Right lobe of liver (tissue), 6 donors: ENCODE measurements at regions not wholly inside any gene's neighbourhood (a gene's known extent, or its start where the extent isn't known, plus 50 kb on each side); places are given as distances from the start of the nearest gene placed in this dataset.

Experiments used
- ATAC-seq, 4 donors: fragments of 200-7000 bp; cut with Tn5 transposase; one replicate each; pipeline ENCODE4 v1.9.1; 2020; ENCODE audit warnings: mild to moderate bottlenecking in 4 of 4, moderate library complexity in 4 of 4
- DNase-seq, 3 donors: peaks; one replicate each; pipeline ENCODE4 v3.0.0-alpha.2; 2020
- H3K27ac ChIP-seq, 3 donors: fragments of 200-600 bp; one replicate each; pipeline ENCODE4 v1.8.0; 2022
- H3K27me3 ChIP-seq, 2 donors: fragments of 200-600 bp; one replicate each; pipeline ENCODE4 v1.8.0; 2022
- H3K36me3 ChIP-seq, 4 donors: fragments of 200-600 bp; sonication (generic) in 1 of 4; one replicate each; pipeline versions ENCODE4 v1.5.1 to v1.8.0; 2017 to 2022; ENCODE audit warnings: control low read depth in 1 of 4
- H3K4me1 ChIP-seq, 4 donors: fragments of 200-600 bp; sonication (generic) in 1 of 4; one replicate each; pipeline versions ENCODE4 v1.5.1 to v1.8.0; 2017 to 2022; ENCODE audit warnings: control low read depth in 1 of 4
- H3K4me3 ChIP-seq, 3 donors: fragments of 200-600 bp; one replicate each; pipeline ENCODE4 v1.8.0; 2022
- H3K9me3 ChIP-seq, 4 donors: fragments of 200-600 bp; sonication (generic) in 1 of 4; one replicate each; pipeline versions ENCODE4 v1.5.1 to v1.8.0; 2017 to 2022; ENCODE audit warnings: control low read depth in 1 of 4
- CTCF ChIP-seq, 4 donors: fragments of 200-600 bp in 3 of 4; fragments of 450-650 bp in 1 of 4; IDR thresholded peaks; one replicate each; pipeline versions ENCODE4 v1.5.1 to v1.8.0; 2016 to 2022; ENCODE audit warnings: antibody characterized with exemption in 4 of 4, mild to moderate bottlenecking in 2 of 4
- POLR2A ChIP-seq: fragments of 450-650 bp; IDR thresholded peaks from one replicate; pipeline ENCODE4 v1.6.1; 2017; ENCODE audit warnings: antibody characterized with exemption, mild to moderate bottlenecking
- WGBS: methylation state at CpG from one replicate; pipeline ENCODE4 v1.1.6; 2018; ENCODE audit warnings: low coverage, low lambda C conversion rate; ENCODE audit not compliant: insufficient coverage; ENCODE audit errors: missing lambda C conversion rate; 5-methylcytosine and 5-hydroxymethylcytosine counted together
- intact Hi-C, 2 donors: fragments of 100-400 bp; cut with DNase I; formaldehyde crosslinking; loops; one replicate each; pipeline versions ENCODE4 v1.11.2 to v1.14.1; 2022
- donor health status: DM: no; HTN: yes; CAD: no.
- donor health status: DM: no; HTN: no; CAD: no.
- donor health status: DM: no; HTN: no; CAD: no.
- donor health status: DM: no; HTN: yes; CAD: no.
- donor health status: DM: no; HTN: yes; CAD: no.

- no peaks in the 10 kb centered on the region for H3K4me1 ChIP-seq
- H3K4me3 ChIP-seq = no peak overlapping the region
- no peaks in the 10 kb centered on the region for H3K36me3 ChIP-seq
- ATAC-seq = no peak
- 39% methylated on average over 2 of the region's 2 CpGs for WGBS
- H3K9me3 ChIP-seq = no peaks in the 10 kb centered on the region
- H3K27ac ChIP-seq = no peak overlapping the region
- no peak for DNase-seq
- no peak for TF ChIP-seq POLR2A
- no peaks in the 10 kb centered on the region for H3K27me3 ChIP-seq
- intact Hi-C loops = no loop called here
Measured at GRCh38 chr7:94174956-94175355, 170.8 kb upstream of the BET1 start.

GRCh38 chr7:94176694-94177200 lies 172.6 kb upstream of the BET1 start:
- no peak overlapping the region for H3K27ac ChIP-seq
- DNase-seq (no peak), ATAC-seq (peak; percentile 46 to 78 (median 57))
- H3K4me1 ChIP-seq = no peaks in the 10 kb centered on the region
- 28% methylated on average over 4 of the region's 4 CpGs for WGBS
- intact Hi-C loops = no loop called here
- no peaks in the 10 kb centered on the region for H3K9me3 ChIP-seq
- H3K27me3 ChIP-seq = no peaks in the 10 kb centered on the region
- TF ChIP-seq POLR2A (no peak), CTCF (IDR thresholded peaks at IDR 0.05) (no peak)
- H3K4me3 ChIP-seq = no peak overlapping the region
- no peaks in the 10 kb centered on the region for H3K36me3 ChIP-seq

- Histone ChIP-seq H3K4me1 (no peaks in the 10 kb centered on the region), H3K27ac (no peak overlapping the region), H3K4me3 (no peak overlapping the region), H3K36me3 (no peaks in the 10 kb centered on the region), H3K27me3 (no peaks in the 10 kb centered on the region), H3K9me3 (no peaks in the 10 kb centered on the region)
- intact Hi-C loops = no loop called here
- ATAC-seq (peak in 1 of 4 donors; percentile 44), DNase-seq (no peak)
- 32% methylated on average over 3 of the region's 3 CpGs for WGBS
- no peak for TF ChIP-seq POLR2A
Measured at GRCh38 chr7:94177441-94177840, 173.3 kb upstream of the BET1 start.

- H3K4me1 ChIP-seq = no peaks in the 10 kb centered on the region
- intact Hi-C loops = no loop called here
- no peaks in the 10 kb centered on the region for H3K36me3 ChIP-seq
- no peak for TF ChIP-seq CTCF (IDR thresholded peaks at IDR 0.05)
- TF ChIP-seq POLR2A = no peak
- ATAC-seq (no peak), DNase-seq (no peak)
- H3K27ac ChIP-seq = no peak overlapping the region
- no peak overlapping the region for H3K4me3 ChIP-seq
- no peaks in the 10 kb centered on the region for H3K9me3 ChIP-seq
- WGBS = 37% methylated on average over 3 of the region's 3 CpGs
- H3K27me3 ChIP-seq = no peaks in the 10 kb centered on the region
Measured at GRCh38 chr7:94178230-94178629, 174.1 kb upstream of the BET1 start.

GRCh38 chr7:94179466-94179865 lies 175.3 kb upstream of the BET1 start:
- Histone ChIP-seq H3K4me1 (no peaks in the 10 kb centered on the region), H3K27ac (no peak overlapping the region), H3K4me3 (no peak overlapping the region), H3K9me3 (no peaks in the 10 kb centered on the region), H3K36me3 (no peaks in the 10 kb centered on the region), H3K27me3 (no peaks in the 10 kb centered on the region)
- no peak for DNase-seq
- TF ChIP-seq CTCF (IDR thresholded peaks at IDR 0.05) = no peak
- no peak for TF ChIP-seq POLR2A
- intact Hi-C loops = no loop called here
- ATAC-seq = no peak
- no CpG with 5 or more reads among the region's 1 CpG for WGBS

GRCh38 chr7:94182066-94182465 lies 177.9 kb upstream of the BET1 start:
- Histone ChIP-seq H3K9me3 (no peaks in the 10 kb centered on the region), H3K27me3 (no peaks in the 10 kb centered on the region), H3K27ac (peak overlapping the region in 1 of 3 donors; percentile 11), H3K36me3 (no peaks in the 10 kb centered on the region), H3K4me3 (no peak overlapping the region), H3K4me1 (no peaks in the 10 kb centered on the region)
- WGBS = 67% methylated on average over 1 of the region's 1 CpG
- no peak for TF ChIP-seq POLR2A
- TF ChIP-seq CTCF (IDR thresholded peaks at IDR 0.05) = no peak
- DNase-seq = no peak
- no peak for ATAC-seq
- intact Hi-C loops = no loop called here
